ENCODE measurements at regions not wholly inside any gene's neighbourhood (a gene's known extent, or its start where the extent isn't known, plus 50 kb on each side); places are given as distances from the start of the nearest gene placed in this dataset.

DNA sequence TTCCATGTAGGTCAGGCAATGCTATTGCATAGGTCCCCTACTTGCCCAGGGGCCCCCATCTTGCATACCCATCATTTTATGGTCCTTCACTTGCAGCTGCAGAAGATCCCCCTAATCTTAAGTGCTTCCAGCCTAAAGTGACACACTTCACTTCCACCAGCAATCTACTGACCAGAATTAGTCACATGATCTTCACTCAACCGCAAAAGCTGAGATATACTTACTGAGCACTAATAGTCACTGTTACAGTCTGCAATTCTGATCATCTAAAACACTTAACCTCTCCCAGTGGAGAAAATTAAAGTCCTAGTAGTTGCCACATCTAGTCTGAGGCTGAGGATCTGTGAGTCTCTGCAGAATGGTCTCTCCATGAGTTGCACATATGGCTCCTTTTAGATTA, 82.1 kb downstream of the AREG start:
- no peaks in the 10 kb centered on the region for H3K9me3 ChIP-seq (ENCODE audit: low read length)
- H3K27ac ChIP-seq (ENCODE audit: extremely low read length, insufficient read depth, low read length), result no peak overlapping the region
- POLR2A ChIA-PET, result no interaction called here
- BruUV-seq (replicated peaks), result no TSS peak
- no peak overlapping the region for H2AFZ ChIP-seq (ENCODE audit: low read length)
- TF ChIP-seq ELF3 (CRISPR knock-in tag; IDR thresholded peaks at IDR 0.05) (no peak), ZNF790 (CRISPR knock-in tag; IDR thresholded peaks at IDR 0.05; ENCODE audit: borderline replicate concordance) (no peak), JUN (CRISPR knock-in tag; IDR thresholded peaks at IDR 0.05) (no peak), MEIS2 (CRISPR knock-in tag; IDR thresholded peaks at IDR 0.05) (no peak), ZNF891 (CRISPR knock-in tag; IDR thresholded peaks at IDR 0.05) (no peak), TOPORS (CRISPR knock-in tag; IDR thresholded peaks at IDR 0.05) (no peak), CBX1 (IDR thresholded peaks at IDR 0.05; ENCODE audit: low read depth) (no peak)
- H4K20me1 ChIP-seq (ENCODE audit: insufficient read depth, low read length), result no peaks in the 10 kb centered on the region
- no peak for ATAC-seq
- 53% methylated on average over 1 of the region's 1 CpG for whole genome bisulfite sequencing (ENCODE audit: low lambda C conversion rate)
- FAIRE-seq, result no peak
- CTCF ChIA-PET (ENCODE audit: low intra/inter-chr PET ratio, low total read pairs), result no interaction called here
- no peak for DNase-seq (ENCODE audit: low spot score)
- peaks cover 14% of the 10 kb centered on the region for H3K4me1 ChIP-seq (ENCODE audit: insufficient read depth, low read length)
- no peak overlapping the region for H3K9ac ChIP-seq (ENCODE audit: insufficient read depth, low read depth, low read length)
- no peak overlapping the region for H3K4me3 ChIP-seq (replicated peaks in 1 of 3; ENCODE audit: insufficient read depth in 1 of 3, low read depth in 2 of 3, low read length in 3 of 3)
- H3K27me3 ChIP-seq (ENCODE audit: control insufficient read depth in 1 of 2, insufficient read depth in 2 of 2, low read length in 2 of 2), result no peaks in the 10 kb centered on the region
- no peaks in the 10 kb centered on the region for H3K79me2 ChIP-seq (ENCODE audit: insufficient read depth, low read length)
- no peak overlapping the region for H3K4me2 ChIP-seq (ENCODE audit: low read depth, low read length)
- in situ Hi-C loops (cut with HindIII; ENCODE audit: extremely low pct_ligation_motif_present, low pct_unique_long_range_greater_than_20kb), result no loop called here
- no peaks in the 10 kb centered on the region for H3K36me3 ChIP-seq (replicated peaks in 1 of 2; ENCODE audit: control insufficient read depth in 1 of 2, insufficient read depth in 2 of 2, low read length in 2 of 2)
- intact Hi-C loops (cut with micrococcal nuclease; ENCODE audit: unreplicated experiment), result no loop called here

- Histone ChIP-seq H3K79me2 (ENCODE audit: insufficient read depth, low read length) (no peaks in the 10 kb centered on the region), H3K9ac (ENCODE audit: insufficient read depth, low read depth, low read length) (no peak overlapping the region), H3K4me1 (ENCODE audit: insufficient read depth, low read length) (peaks cover 6% of the 10 kb centered on the region; the same call in 1 of the 2 replicates), H3K9me3 (ENCODE audit: low read length) (no peaks in the 10 kb centered on the region), H3K36me3 (replicated peaks in 1 of 2; ENCODE audit: control insufficient read depth in 1 of 2, insufficient read depth in 2 of 2, low read length in 2 of 2) (no peaks in the 10 kb centered on the region), H4K20me1 (ENCODE audit: insufficient read depth, low read length) (no peaks in the 10 kb centered on the region), H3K4me3 (replicated peaks in 1 of 3; ENCODE audit: insufficient read depth in 1 of 3, low read depth in 2 of 3, low read length in 3 of 3) (no peak overlapping the region), H3K27me3 (ENCODE audit: control insufficient read depth in 1 of 2, insufficient read depth in 2 of 2, low read length in 2 of 2) (no peaks in the 10 kb centered on the region), H3K27ac (ENCODE audit: extremely low read length, insufficient read depth, low read length) (no peak overlapping the region), H2AFZ (ENCODE audit: low read length) (no peak overlapping the region), H3K4me2 (ENCODE audit: low read depth, low read length) (no peak overlapping the region)
- DNase-seq (ENCODE audit: low spot score) (no peak), FAIRE-seq (no peak), ATAC-seq (no peak)
- TF ChIP-seq NFIB (CRISPR knock-in tag; IDR thresholded peaks at IDR 0.05; ENCODE audit: borderline replicate concordance) (no peak), CSRNP1 (CRISPR knock-in tag; IDR thresholded peaks at IDR 0.05) (no peak), ZNF30 (CRISPR knock-in tag; IDR thresholded peaks at IDR 0.05) (no peak), AGO2 (optimal IDR thresholded peaks at IDR 0.05; ENCODE audit: low read depth, low read length) (no peak), HDAC6 (IDR thresholded peaks at IDR 0.05; ENCODE audit: low read depth, low read length) (no peak), HMG20A (CRISPR knock-in tag; IDR thresholded peaks at IDR 0.05; ENCODE audit: borderline replicate concordance) (no peak)
- in situ Hi-C loops (cut with HindIII; ENCODE audit: extremely low pct_ligation_motif_present, low pct_unique_long_range_greater_than_20kb) (no loop called here), intact Hi-C loops (cut with micrococcal nuclease; ENCODE audit: unreplicated experiment) (no loop called here)
- ChIA-PET CTCF (ENCODE audit: low intra/inter-chr PET ratio, low total read pairs) (no interaction called here), POLR2A (no interaction called here)
- WGBS (ENCODE audit: low lambda C conversion rate), result 80% methylated on average over 1 of the region's 1 CpG
- no TSS peak for BruUV-seq (replicated peaks)
Observed at GRCh38 chr4:74528178-74528577, 83.2 kb downstream of the AREG start.
